ENCODE measurements at regions not wholly inside any gene's neighbourhood (a gene's known extent, or its start where the extent isn't known, plus 50 kb on each side); places are given as distances from the start of the nearest gene placed in this dataset.

GRCh38 chr3:89966877-89967665 is 859.6 kb downstream of the EPHA3 start:
- no peak overlapping the region for H3K4me3 ChIP-seq (ENCODE audit: low read depth in 1 of 3, low read length in 3 of 3)
- 63% methylated on average over 5 of the region's 5 CpGs for WGBS
- no peaks in the 10 kb centered on the region for H3K27me3 ChIP-seq (ENCODE audit: control insufficient read depth in 4 of 4, insufficient read depth in 4 of 4, low read length in 3 of 4)
- no peaks in the 10 kb centered on the region for H3K9me3 ChIP-seq (ENCODE audit: control insufficient read depth in 4 of 4, low read length in 3 of 4)
- no peak overlapping the region for H3K27ac ChIP-seq (ENCODE audit: low read depth in 1 of 2, low read length in 2 of 2)
- no peaks in the 10 kb centered on the region for H3K4me1 ChIP-seq (ENCODE audit: control insufficient read depth in 4 of 4, insufficient read depth in 4 of 4, low read length in 3 of 4)
- H3K36me3 ChIP-seq (ENCODE audit: control insufficient read depth in 4 of 4, insufficient read depth in 3 of 4, low read depth in 1 of 4, low read length in 3 of 4) = no peaks in the 10 kb centered on the region
- TF ChIP-seq EGR1 (IDR thresholded peaks at IDR 0.05; ENCODE audit: low read depth in 2 of 2) (no peak), SP1 (IDR thresholded peaks at IDR 0.05) (no peak), JUND (IDR thresholded peaks at IDR 0.05) (no peak), RXRA (IDR thresholded peaks at IDR 0.05) (no peak)
- TF ChIP-seq, protein P1, sequence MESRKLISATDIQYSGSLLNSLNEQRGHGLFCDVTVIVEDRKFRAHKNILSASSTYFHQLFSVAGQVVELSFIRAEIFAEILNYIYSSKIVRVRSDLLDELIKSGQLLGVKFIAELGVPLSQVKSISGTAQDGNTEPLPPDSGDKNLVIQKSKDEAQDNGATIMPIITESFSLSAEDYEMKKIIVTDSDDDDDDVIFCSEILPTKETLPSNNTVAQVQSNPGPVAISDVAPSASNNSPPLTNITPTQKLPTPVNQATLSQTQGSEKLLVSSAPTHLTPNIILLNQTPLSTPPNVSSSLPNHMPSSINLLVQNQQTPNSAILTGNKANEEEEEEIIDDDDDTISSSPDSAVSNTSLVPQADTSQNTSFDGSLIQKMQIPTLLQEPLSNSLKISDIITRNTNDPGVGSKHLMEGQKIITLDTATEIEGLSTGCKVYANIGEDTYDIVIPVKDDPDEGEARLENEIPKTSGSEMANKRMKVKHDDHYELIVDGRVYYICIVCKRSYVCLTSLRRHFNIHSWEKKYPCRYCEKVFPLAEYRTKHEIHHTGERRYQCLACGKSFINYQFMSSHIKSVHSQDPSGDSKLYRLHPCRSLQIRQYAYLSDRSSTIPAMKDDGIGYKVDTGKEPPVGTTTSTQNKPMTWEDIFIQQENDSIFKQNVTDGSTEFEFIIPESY (IDR thresholded peaks at IDR 0.05) = no peak
- no peak overlapping the region for H3K9ac ChIP-seq (ENCODE audit: low read depth in 1 of 2, low read length in 2 of 2)
- DNase-seq (ENCODE audit: low spot score) = no peak

GRCh38 chr3:89971329-89971728 is 863.9 kb downstream of the EPHA3 start:
- Histone ChIP-seq H3K9ac (ENCODE audit: low read depth in 1 of 2, low read length in 2 of 2) (no peak overlapping the region), H3K36me3 (ENCODE audit: control insufficient read depth in 4 of 4, insufficient read depth in 3 of 4, low read depth in 1 of 4, low read length in 3 of 4) (no peaks in the 10 kb centered on the region), H3K4me1 (ENCODE audit: control insufficient read depth in 4 of 4, insufficient read depth in 4 of 4, low read length in 3 of 4) (no peaks in the 10 kb centered on the region), H3K4me3 (ENCODE audit: low read depth in 1 of 3, low read length in 3 of 3) (no peak overlapping the region), H3K27ac (ENCODE audit: low read depth in 1 of 2, low read length in 2 of 2) (no peak overlapping the region), H3K9me3 (ENCODE audit: control insufficient read depth in 4 of 4, low read length in 3 of 4) (no peaks in the 10 kb centered on the region), H3K27me3 (ENCODE audit: control insufficient read depth in 4 of 4, insufficient read depth in 4 of 4, low read length in 3 of 4) (no peaks in the 10 kb centered on the region)
- TF ChIP-seq YY1 (IDR thresholded peaks at IDR 0.05) = no peak
- TF ChIP-seq, protein P2, sequence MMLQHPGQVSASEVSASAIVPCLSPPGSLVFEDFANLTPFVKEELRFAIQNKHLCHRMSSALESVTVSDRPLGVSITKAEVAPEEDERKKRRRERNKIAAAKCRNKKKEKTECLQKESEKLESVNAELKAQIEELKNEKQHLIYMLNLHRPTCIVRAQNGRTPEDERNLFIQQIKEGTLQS (IDR thresholded peaks at IDR 0.05) = no peak
- TF ChIP-seq SP1 (IDR thresholded peaks at IDR 0.05) = no peak
- no peak for TF ChIP-seq HNF4G (IDR thresholded peaks at IDR 0.05)
- no peak for TF ChIP-seq FOXA2 (IDR thresholded peaks at IDR 0.05)
- TF ChIP-seq, protein P3, sequence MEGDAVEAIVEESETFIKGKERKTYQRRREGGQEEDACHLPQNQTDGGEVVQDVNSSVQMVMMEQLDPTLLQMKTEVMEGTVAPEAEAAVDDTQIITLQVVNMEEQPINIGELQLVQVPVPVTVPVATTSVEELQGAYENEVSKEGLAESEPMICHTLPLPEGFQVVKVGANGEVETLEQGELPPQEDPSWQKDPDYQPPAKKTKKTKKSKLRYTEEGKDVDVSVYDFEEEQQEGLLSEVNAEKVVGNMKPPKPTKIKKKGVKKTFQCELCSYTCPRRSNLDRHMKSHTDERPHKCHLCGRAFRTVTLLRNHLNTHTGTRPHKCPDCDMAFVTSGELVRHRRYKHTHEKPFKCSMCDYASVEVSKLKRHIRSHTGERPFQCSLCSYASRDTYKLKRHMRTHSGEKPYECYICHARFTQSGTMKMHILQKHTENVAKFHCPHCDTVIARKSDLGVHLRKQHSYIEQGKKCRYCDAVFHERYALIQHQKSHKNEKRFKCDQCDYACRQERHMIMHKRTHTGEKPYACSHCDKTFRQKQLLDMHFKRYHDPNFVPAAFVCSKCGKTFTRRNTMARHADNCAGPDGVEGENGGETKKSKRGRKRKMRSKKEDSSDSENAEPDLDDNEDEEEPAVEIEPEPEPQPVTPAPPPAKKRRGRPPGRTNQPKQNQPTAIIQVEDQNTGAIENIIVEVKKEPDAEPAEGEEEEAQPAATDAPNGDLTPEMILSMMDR (IDR thresholded peaks at IDR 0.05; ENCODE audit: low read depth, low read length, missing input control) = no peak
- TF ChIP-seq TAF1 (conservative IDR thresholded peaks at IDR 0.05) = no peak
- TF ChIP-seq EGR1 (IDR thresholded peaks at IDR 0.05; ENCODE audit: low read depth in 2 of 2) = no peak
- no peak for TF ChIP-seq HNF4A (conservative IDR thresholded peaks at IDR 0.05)
- TF ChIP-seq MAX (IDR thresholded peaks at IDR 0.05) = no peak
- TF ChIP-seq NR2F2 (IDR thresholded peaks at IDR 0.05) = no peak
- no peak for TF ChIP-seq REST (IDR thresholded peaks at IDR 0.05)
- TF ChIP-seq RXRA (IDR thresholded peaks at IDR 0.05) = no peak
- no peak for TF ChIP-seq RAD21 (IDR thresholded peaks at IDR 0.05)
- no peak for TF ChIP-seq FOXA1 (IDR thresholded peaks at IDR 0.05)
- TF ChIP-seq JUND (IDR thresholded peaks at IDR 0.05) = no peak
- TF ChIP-seq, protein P1 (IDR thresholded peaks at IDR 0.05) = no peak
- TF ChIP-seq GABPA (IDR thresholded peaks at IDR 0.05 in 1 of 2, conservative IDR thresholded peaks at IDR 0.05 in 1 of 2) = no peak
- WGBS = 74% methylated on average over 2 of the region's 2 CpGs
- no peak for DNase-seq (ENCODE audit: low spot score)
